ENCODE measurements at regions not wholly inside any gene's neighbourhood (a gene's known extent, or its start where the extent isn't known, plus 50 kb on each side); places are given as distances from the start of the nearest gene placed in this dataset.
"Not testable (repeated sequence)": the region's sequence is repeated elsewhere in the genome, so short reads cannot be mapped to it uniquely, and the experiment has no call there.

DNA sequence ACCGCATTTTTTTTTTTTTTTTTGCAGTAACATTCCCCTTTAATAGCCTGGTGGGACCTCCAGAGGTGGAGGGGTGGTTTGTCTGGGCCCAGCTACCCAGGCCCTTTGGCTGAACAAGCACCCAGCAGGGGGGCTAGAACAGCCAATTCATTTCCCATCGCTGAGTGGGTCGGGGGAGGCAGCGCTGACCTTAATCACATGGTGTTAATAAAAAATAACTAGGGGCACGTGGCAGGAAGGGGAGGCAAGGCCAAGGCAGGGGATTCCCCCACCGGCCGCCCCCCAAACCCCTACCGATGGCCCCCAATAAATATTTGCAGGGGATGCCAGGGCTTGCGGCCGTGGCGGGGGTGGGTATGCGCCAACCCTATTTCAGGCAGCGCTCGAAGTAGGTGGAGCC lies 1709.9 kb downstream of the TP53TG3F start:
- TF ChIP-seq POLR2AphosphoS5 (IDR thresholded peaks at IDR 0.05; ENCODE audit: borderline replicate concordance, low read depth, low read length); EZH2 (IDR thresholded peaks at IDR 0.05); FOXP2 (optimal IDR thresholded peaks at IDR 0.05; ENCODE audit: control extremely low read depth, extremely low read length, insufficient read depth): not testable (repeated sequence)
